ENCODE measurements at regions not wholly inside any gene's neighbourhood (a gene's known extent, or its start where the extent isn't known, plus 50 kb on each side); places are given as distances from the start of the nearest gene placed in this dataset.
A peak's percentile ranks its signal among the peaks of the same experiment; 100 is the strongest.
"Not testable (repeated sequence)": the region's sequence is repeated elsewhere in the genome, so short reads cannot be mapped to it uniquely, and the experiment has no call there.

DNA sequence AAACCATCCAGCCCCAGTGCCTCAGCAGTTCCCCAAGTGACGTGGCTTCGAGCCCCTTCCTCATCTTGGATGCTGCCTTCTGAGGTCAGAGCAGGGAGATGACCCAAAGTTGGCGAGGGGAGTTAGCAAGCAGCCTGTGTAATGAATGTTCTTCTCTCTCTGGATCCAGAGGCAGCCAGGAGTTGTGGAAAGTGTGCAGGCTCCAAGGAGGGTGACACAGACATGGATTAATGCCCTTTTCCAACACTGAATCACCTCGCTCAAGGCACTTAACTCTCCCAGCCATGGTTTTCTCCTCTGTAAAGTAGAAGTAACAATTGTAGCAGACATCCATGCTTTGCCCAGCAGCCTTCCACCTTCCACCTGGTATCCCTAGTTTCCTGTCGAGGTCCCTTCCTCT is 64.6 kb upstream of the HAND1 start:
- DNase-seq, result no peak

DNA sequence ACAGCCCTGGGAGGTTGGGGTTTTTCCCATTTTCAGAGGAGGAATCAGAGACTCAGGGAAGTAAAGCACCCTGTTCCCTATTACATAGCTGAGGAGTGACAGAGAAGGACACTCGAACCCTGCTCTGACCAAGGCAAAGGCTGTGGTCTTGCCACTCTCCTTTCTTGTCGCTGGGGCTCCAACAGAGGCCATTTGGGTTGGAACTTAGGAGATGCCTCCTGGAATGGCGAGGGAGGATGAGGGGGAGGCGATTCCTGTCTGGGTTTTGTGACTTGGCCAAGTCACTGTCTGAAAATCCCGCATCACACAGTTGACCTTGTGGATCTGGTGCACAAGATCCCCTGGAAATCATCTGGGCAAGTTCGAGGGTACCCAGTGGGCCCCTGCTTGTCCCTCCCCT is 64.0 kb upstream of the HAND1 start:
- DNase-seq, result no peak

DNA sequence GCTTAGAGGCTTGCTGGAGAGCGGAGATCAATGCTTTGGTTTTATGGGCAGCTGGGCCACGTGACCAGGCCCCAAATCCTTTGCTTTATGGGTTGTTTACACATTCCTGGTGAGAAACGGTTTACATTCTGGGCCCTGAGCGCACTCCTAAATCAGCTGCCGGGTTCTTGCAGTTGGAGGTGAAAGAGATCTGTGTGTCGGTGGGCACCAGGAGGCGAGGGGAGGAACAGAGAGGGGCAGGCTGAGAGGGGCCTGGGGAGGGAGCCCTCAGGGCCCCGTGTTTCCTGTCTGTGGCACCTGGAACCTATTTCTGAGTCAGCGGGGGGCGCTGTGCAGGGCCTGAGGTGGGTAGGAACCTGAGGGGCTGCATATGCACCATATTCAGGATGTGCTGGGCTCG is 63.5 kb upstream of the HAND1 start:
- DNase-seq, result no peak

DNA sequence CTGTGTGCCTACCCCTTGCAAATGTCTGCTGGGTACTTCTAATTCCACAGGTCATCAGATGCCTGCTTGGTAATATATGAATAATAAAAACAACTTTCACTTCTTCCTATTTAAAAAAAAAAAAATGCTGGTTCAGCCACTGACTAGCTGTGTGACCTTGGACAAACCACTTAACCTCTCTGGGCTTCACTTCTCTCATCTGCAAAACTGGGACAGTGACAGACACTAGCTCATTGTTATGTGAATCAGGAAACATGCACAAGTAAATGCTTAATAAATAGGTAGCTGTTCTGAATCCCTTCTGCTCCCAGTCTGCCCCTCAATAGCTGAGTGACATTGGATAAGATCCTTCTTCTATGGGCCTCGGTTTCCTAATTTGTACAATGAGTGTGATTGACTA is 62.6 kb upstream of the HAND1 start:
- no peak for DNase-seq

DNA sequence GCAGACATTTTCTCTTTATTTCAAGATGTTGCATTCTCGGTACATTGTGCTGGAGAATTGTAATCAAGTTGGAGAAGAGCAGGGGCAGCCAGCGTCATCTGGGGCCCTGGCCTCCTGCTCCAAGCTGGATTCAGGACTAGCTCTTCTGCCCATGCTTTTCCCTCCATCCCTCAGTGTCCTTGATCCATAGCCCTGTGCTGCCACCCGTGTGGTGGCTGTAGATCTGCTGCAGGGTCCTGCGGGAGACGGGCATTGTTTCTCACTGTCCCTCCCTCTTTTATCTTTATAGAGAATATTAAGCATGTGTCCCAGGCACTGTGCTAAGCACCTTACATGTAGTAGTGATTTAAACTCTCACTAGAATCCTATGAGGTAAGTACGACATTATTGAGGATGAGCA is 60.5 kb upstream of the HAND1 start:
- no peak for DNase-seq

DNA sequence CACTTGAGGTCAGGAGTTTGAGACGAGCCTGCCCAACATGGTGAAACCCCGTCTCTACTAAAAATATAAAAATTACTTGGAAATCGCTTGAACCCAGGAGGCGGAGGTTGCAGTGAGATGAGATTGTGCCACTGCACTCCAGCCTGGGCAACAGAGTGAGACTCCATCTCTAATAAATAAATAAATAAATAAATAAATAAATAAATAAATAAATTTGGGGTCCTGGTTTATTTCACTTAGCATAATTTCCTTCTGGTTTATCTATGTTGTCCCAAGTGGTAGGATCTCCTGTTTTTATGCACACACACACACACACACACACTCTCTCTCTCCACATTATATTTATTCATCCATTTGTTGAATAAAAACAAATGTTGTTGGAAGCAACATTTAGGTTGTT is 58.4 kb upstream of the HAND1 start:
- not testable (repeated sequence) for DNase-seq

DNA sequence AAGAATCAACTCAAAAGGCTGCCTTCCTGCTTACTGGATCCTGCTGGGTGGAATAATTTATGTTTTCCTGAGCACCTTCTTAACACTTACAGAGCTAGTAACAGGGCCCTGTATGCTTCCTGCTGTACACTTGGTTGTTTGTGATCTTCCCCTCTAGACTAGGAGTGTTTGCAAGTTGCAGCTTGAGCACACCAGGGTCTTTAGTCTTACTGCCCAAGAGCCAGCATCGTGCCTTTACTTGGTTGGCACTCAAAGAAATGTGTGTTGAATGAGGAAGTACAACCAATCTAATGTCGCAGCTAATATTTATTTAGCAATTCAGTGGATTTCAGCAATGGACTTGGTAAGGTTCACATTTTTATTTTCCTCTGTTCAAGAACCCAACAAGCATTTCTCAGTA is 57.5 kb upstream of the HAND1 start:
- no peak for DNase-seq

DNA sequence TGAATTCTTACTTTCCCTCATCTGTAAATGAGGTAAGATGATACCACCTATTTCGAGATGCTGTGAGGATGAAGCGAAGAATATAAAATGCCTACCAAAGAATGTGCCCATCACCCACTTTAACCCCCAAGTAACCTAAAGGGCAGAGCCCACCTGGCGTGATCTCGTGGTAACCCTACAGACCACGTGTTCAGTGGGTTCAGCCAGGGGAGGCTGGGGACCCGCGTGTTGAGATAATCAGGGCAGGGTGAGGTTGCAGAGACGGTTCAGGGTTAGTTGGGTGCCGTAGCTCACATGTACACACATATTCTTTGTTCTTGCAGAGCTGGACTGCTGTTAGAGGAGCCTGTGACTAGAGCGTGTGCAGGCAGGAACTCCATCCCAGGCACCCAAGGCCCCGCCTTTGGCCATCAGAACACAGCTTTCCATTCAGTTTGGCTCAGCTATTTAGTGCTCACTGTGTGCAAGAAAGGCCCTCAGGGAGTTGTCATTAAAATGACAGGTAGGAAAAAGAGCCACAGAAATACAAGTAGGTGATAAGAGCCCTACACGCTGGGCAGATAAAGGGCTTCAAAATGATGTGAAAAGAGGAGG is 56.5 kb upstream of the HAND1 start:
- peak; percentile 82 for DNase-seq

DNA sequence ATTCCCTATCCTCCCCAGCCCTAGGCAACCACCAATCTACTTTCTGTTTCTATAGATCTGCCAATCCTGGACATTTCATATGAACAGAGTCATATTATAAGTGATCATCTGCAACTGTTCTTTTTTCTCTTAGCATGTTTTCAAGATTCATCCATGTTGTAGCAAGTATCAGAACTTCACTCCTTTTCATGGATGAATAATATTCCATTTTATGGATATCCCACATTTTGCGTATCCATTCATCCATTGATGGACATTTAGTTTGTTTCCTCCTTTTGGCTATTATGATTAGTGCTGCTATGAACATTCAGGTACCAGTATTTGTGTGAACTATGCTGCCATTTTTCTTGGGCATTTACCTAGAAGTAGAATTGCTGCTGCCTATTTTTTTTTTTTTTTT is 51.3 kb upstream of the HAND1 start:
- no peak for DNase-seq

DNA sequence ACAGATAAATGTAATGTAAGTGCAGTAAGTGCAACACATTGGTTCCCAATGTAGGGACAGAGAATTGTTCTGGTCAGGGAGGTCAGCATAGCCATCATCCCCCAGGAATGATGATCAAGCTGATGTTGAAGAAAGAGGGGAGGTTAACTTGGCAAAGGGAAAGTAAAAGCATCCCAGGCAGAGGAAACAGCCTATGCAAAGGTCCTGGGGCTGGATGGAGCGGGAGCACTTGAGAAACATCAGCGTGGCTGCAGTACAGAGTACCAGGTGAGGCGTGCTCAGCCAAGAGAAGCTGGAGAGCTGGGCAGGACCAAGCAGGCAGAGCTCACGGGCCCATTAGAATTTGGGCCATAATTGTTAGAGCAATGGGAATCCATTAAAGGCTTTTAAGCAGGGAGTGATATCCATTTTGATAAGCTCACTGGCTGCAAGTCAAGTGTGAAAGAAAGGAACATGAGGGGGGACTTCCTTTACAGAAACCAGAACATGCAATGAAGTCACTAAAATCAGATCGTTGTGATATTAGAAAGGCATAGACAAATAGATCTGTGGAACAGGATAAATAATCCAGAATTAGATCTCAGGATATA is 50.1 kb upstream of the HAND1 start:
- no peak for DNase-seq
